ENCODE measurements at regions not wholly inside any gene's neighbourhood (a gene's known extent, or its start where the extent isn't known, plus 50 kb on each side); places are given as distances from the start of the nearest gene placed in this dataset.

DNA sequence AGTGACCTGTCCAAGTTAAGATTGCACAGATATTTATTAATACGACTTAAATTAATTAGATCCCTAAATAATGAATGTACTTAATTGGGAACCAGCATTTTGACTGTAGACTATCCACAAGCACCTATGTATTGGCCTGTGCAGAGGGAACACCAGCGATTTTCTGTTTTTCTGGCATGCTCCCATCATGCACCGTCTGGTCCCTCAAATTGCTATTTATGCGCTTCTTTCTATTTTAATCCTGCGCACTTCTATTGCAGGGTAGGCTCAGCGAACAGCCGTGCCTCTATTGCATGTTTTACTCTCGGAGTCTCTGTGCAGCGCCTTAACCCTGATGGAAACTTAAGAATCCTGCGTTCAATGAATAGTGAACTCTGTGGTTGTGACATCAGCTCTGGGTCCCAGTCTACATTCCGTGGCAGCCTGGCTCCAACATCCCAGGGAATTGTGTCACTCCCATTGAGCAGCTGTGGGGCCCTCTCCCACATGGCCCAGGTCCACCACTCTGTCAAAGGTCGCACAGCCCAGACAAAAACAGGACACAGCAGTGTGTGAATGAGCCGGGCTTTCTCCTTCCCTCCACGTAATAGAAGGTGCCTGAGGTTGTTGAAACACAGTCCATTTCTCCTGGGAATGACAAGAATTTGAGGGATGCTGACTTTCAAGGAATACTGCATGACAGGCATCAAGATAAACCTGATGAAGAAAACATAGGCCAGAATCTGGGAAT lies 239.7 kb upstream of the KLF6 start:
- in situ Hi-C loops (cut with MboI; ENCODE audit: low sequenced_read_pairs in 4 of 4) (no loop called here), intact Hi-C loops (cut with DNase I; ENCODE audit: low total_unique reads) (no loop called here)
- DNase-seq, result peak in 1 of 2 donors; percentile 21
- Histone ChIP-seq H3K27me3 (no peaks in the 10 kb centered on the region), H3K4me1 (no peaks in the 10 kb centered on the region), H3K27ac (no peak overlapping the region), H3K9me3 (no peaks in the 10 kb centered on the region), H3K36me3 (no peaks in the 10 kb centered on the region), H3K4me3 (no peak overlapping the region)
- peak in 1 of 2 donors; percentile 18 for ATAC-seq
- no peak for TF ChIP-seq POLR2A (IDR thresholded peaks at IDR 0.05)
- TF ChIP-seq, protein P1, sequence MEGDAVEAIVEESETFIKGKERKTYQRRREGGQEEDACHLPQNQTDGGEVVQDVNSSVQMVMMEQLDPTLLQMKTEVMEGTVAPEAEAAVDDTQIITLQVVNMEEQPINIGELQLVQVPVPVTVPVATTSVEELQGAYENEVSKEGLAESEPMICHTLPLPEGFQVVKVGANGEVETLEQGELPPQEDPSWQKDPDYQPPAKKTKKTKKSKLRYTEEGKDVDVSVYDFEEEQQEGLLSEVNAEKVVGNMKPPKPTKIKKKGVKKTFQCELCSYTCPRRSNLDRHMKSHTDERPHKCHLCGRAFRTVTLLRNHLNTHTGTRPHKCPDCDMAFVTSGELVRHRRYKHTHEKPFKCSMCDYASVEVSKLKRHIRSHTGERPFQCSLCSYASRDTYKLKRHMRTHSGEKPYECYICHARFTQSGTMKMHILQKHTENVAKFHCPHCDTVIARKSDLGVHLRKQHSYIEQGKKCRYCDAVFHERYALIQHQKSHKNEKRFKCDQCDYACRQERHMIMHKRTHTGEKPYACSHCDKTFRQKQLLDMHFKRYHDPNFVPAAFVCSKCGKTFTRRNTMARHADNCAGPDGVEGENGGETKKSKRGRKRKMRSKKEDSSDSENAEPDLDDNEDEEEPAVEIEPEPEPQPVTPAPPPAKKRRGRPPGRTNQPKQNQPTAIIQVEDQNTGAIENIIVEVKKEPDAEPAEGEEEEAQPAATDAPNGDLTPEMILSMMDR (IDR thresholded peaks at IDR 0.05 in 4 of 5, conservative IDR thresholded peaks at IDR 0.05 in 1 of 5), result no peak

- DNase-seq (no peak), ATAC-seq (no peak)
- TF ChIP-seq, protein P1 (IDR thresholded peaks at IDR 0.05 in 4 of 5, conservative IDR thresholded peaks at IDR 0.05 in 1 of 5), result no peak
- TF ChIP-seq POLR2A (IDR thresholded peaks at IDR 0.05), result no peak
- no peaks in the 10 kb centered on the region for H3K36me3 ChIP-seq
- intact Hi-C loops (cut with DNase I; ENCODE audit: low total_unique reads) (no loop called here), in situ Hi-C loops (cut with MboI; ENCODE audit: low sequenced_read_pairs in 4 of 4) (no loop called here)
- no peak overlapping the region for H3K27ac ChIP-seq
- H3K9me3 ChIP-seq, result no peaks in the 10 kb centered on the region
- no peak overlapping the region for H3K4me3 ChIP-seq
- no peaks in the 10 kb centered on the region for H3K4me1 ChIP-seq
- no peaks in the 10 kb centered on the region for H3K27me3 ChIP-seq
These were observed 239.0 kb upstream of the KLF6 start for GRCh38 chr10:4024027-4024426.

GRCh38 chr10:4022473-4022872 lies 237.5 kb upstream of the KLF6 start:
- no peak overlapping the region for H3K27ac ChIP-seq
- in situ Hi-C loops (cut with MboI; ENCODE audit: low sequenced_read_pairs in 4 of 4) (no loop called here), intact Hi-C loops (cut with DNase I; ENCODE audit: low total_unique reads) (no loop called here)

DNA sequence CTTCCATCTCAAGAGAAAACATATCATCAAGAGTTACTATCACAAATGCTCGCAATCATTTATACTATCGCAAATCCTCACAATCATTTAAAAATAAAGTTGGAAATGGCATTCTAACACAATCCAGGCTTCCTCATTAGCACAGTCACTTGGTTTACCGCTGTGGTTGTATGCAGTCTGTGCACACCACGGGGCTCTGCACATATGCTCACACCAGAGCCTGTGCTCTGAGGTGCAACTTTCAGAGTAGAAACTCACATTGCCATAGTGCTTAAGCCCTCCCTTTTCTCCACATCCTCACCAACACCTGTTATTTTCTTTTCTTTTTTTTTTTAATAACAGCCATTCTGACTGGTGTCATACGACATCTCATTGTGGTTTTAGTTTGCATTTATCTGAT lies 235.6 kb upstream of the KLF6 start:
- no peaks in the 10 kb centered on the region for H3K27me3 ChIP-seq
- H3K9me3 ChIP-seq, result no peaks in the 10 kb centered on the region
- no peaks in the 10 kb centered on the region for H3K36me3 ChIP-seq
- intact Hi-C loops (cut with DNase I; ENCODE audit: low total_unique reads), result no loop called here
- in situ Hi-C loops (cut with MboI; ENCODE audit: low sequenced_read_pairs in 4 of 4), result no loop called here
- H3K4me1 ChIP-seq, result no peaks in the 10 kb centered on the region
- TF ChIP-seq POLR2A (IDR thresholded peaks at IDR 0.05), result no peak
- no peak overlapping the region for H3K4me3 ChIP-seq
- DNase-seq (no peak), ATAC-seq (no peak)
- H3K27ac ChIP-seq, result no peak overlapping the region

More at GRCh38 chr10:4022473-4022872, 237.5 kb upstream of the KLF6 start:
- no peak for ATAC-seq
- TF ChIP-seq, protein P1 (IDR thresholded peaks at IDR 0.05 in 4 of 5, conservative IDR thresholded peaks at IDR 0.05 in 1 of 5), result no peak
- no peak for TF ChIP-seq POLR2A (IDR thresholded peaks at IDR 0.05)
- Histone ChIP-seq H3K4me3 (no peak overlapping the region), H3K36me3 (no peaks in the 10 kb centered on the region), H3K4me1 (no peaks in the 10 kb centered on the region), H3K9me3 (no peaks in the 10 kb centered on the region), H3K27me3 (no peaks in the 10 kb centered on the region)
- no peak for DNase-seq

- Histone ChIP-seq H3K36me3 (no peaks in the 10 kb centered on the region), H3K27me3 (no peaks in the 10 kb centered on the region), H3K4me1 (no peaks in the 10 kb centered on the region), H3K9me3 (no peaks in the 10 kb centered on the region), H3K4me3 (no peak overlapping the region), H3K27ac (no peak overlapping the region)
- intact Hi-C loops (cut with DNase I; ENCODE audit: low total_unique reads) (no loop called here), in situ Hi-C loops (cut with MboI; ENCODE audit: low sequenced_read_pairs in 4 of 4) (no loop called here)
- no peak for ATAC-seq
- no peak for DNase-seq
- no peak for TF ChIP-seq POLR2A (IDR thresholded peaks at IDR 0.05)
- TF ChIP-seq, protein P1 (IDR thresholded peaks at IDR 0.05 in 4 of 5, conservative IDR thresholded peaks at IDR 0.05 in 1 of 5), result no peak
These were observed 233.1 kb upstream of the KLF6 start for GRCh38 chr10:4018054-4018511.
